ENCODE measurements at regions not wholly inside any gene's neighbourhood (a gene's known extent, or its start where the extent isn't known, plus 50 kb on each side); places are given as distances from the start of the nearest gene placed in this dataset.

- DNase-seq (ENCODE audit: low read depth in 1 of 2, low spot score in 2 of 2) = no peak
- Histone ChIP-seq H3K27ac (no peak overlapping the region), H3K27me3 (replicated peaks) (no peaks in the 10 kb centered on the region), H3K4me3 (no peak overlapping the region), H3K9me3 (replicated peaks) (no peaks in the 10 kb centered on the region; the same call in 1 of the 2 replicates), H3K36me3 (no peaks in the 10 kb centered on the region), H3K4me1 (replicated peaks) (no peaks in the 10 kb centered on the region)
These were observed 49.9 kb downstream of the CHRM3 start for GRCh38 chr1:239436286-239436685.

GRCh38 chr1:239437822-239438221 lies 51.5 kb downstream of the CHRM3 start:
- Histone ChIP-seq H3K36me3 (no peaks in the 10 kb centered on the region), H3K4me3 (no peak overlapping the region), H3K9me3 (replicated peaks) (no peaks in the 10 kb centered on the region; the same call in none of the 2 replicates), H3K27ac (no peak overlapping the region), H3K4me1 (replicated peaks) (no peaks in the 10 kb centered on the region), H3K27me3 (replicated peaks) (no peaks in the 10 kb centered on the region)
- DNase-seq (ENCODE audit: low read depth in 1 of 2, low spot score in 2 of 2) = no peak

- no peak overlapping the region for H3K27ac ChIP-seq
- H3K4me3 ChIP-seq = no peak overlapping the region
- H3K9me3 ChIP-seq (replicated peaks) = no peaks in the 10 kb centered on the region; the same call in none of the 2 replicates
- H3K36me3 ChIP-seq = no peaks in the 10 kb centered on the region
- DNase-seq (ENCODE audit: low read depth in 1 of 2, low spot score in 2 of 2) = no peak
- H3K27me3 ChIP-seq (replicated peaks) = no peaks in the 10 kb centered on the region
- no peaks in the 10 kb centered on the region for H3K4me1 ChIP-seq (replicated peaks)
These were observed 52.5 kb downstream of the CHRM3 start for GRCh38 chr1:239438891-239439290.

- Histone ChIP-seq H3K27ac (no peak overlapping the region), H3K27me3 (replicated peaks) (no peaks in the 10 kb centered on the region), H3K4me1 (replicated peaks) (no peaks in the 10 kb centered on the region), H3K36me3 (no peaks in the 10 kb centered on the region), H3K4me3 (no peak overlapping the region), H3K9me3 (replicated peaks) (no peaks in the 10 kb centered on the region; the same call in none of the 2 replicates)
- DNase-seq (ENCODE audit: low read depth in 1 of 2, low spot score in 2 of 2) = no peak
These were observed 57.0 kb downstream of the CHRM3 start for GRCh38 chr1:239443361-239443760.

GRCh38 chr1:239446611-239447010 lies 60.2 kb downstream of the CHRM3 start:
- no peak for DNase-seq (ENCODE audit: low read depth in 1 of 2, low spot score in 2 of 2)
- Histone ChIP-seq H3K27ac (no peak overlapping the region), H3K27me3 (replicated peaks) (no peaks in the 10 kb centered on the region), H3K9me3 (replicated peaks) (peaks cover 3% of the 10 kb centered on the region), H3K4me1 (replicated peaks) (no peaks in the 10 kb centered on the region), H3K36me3 (no peaks in the 10 kb centered on the region), H3K4me3 (no peak overlapping the region)

GRCh38 chr1:239448911-239449310 lies 62.5 kb downstream of the CHRM3 start:
- no peaks in the 10 kb centered on the region for H3K36me3 ChIP-seq
- no peak overlapping the region for H3K27ac ChIP-seq
- DNase-seq (ENCODE audit: low read depth in 1 of 2, low spot score in 2 of 2) = no peak
- peaks cover 3% of the 10 kb centered on the region for H3K9me3 ChIP-seq (replicated peaks)
- H3K4me3 ChIP-seq = no peak overlapping the region
- H3K4me1 ChIP-seq (replicated peaks) = no peaks in the 10 kb centered on the region
- no peaks in the 10 kb centered on the region for H3K27me3 ChIP-seq (replicated peaks)

- no peaks in the 10 kb centered on the region for H3K27me3 ChIP-seq (replicated peaks)
- H3K4me1 ChIP-seq (replicated peaks) = no peaks in the 10 kb centered on the region
- H3K36me3 ChIP-seq = no peaks in the 10 kb centered on the region
- H3K9me3 ChIP-seq (replicated peaks) = peaks cover 2% of the 10 kb centered on the region; the same call in 1 of the 2 replicates
- H3K27ac ChIP-seq = no peak overlapping the region
- DNase-seq (ENCODE audit: low read depth in 1 of 2, low spot score in 2 of 2) = no peak
- no peak overlapping the region for H3K4me3 ChIP-seq
These were observed 69.4 kb downstream of the CHRM3 start for GRCh38 chr1:239455743-239456142.

- DNase-seq (ENCODE audit: low read depth in 1 of 2, low spot score in 2 of 2) = no peak
- H3K27me3 ChIP-seq (replicated peaks) = no peaks in the 10 kb centered on the region
- no peak overlapping the region for H3K4me3 ChIP-seq
- H3K4me1 ChIP-seq (replicated peaks) = no peaks in the 10 kb centered on the region
- no peak overlapping the region for H3K27ac ChIP-seq
- H3K9me3 ChIP-seq (replicated peaks) = no peaks in the 10 kb centered on the region; the same call in 1 of the 2 replicates
- H3K36me3 ChIP-seq = no peaks in the 10 kb centered on the region
These were observed 70.4 kb downstream of the CHRM3 start for GRCh38 chr1:239456788-239457187.

GRCh38 chr1:239457491-239458143 lies 71.2 kb downstream of the CHRM3 start:
- Histone ChIP-seq H3K4me1 (replicated peaks) (no peaks in the 10 kb centered on the region), H3K4me3 (no peak overlapping the region), H3K9me3 (replicated peaks) (no peaks in the 10 kb centered on the region), H3K27me3 (replicated peaks) (no peaks in the 10 kb centered on the region), H3K36me3 (no peaks in the 10 kb centered on the region), H3K27ac (no peak overlapping the region)
- no peak for DNase-seq (ENCODE audit: low read depth in 1 of 2, low spot score in 2 of 2)

- Histone ChIP-seq H3K27ac (no peak overlapping the region), H3K9me3 (replicated peaks) (no peaks in the 10 kb centered on the region), H3K36me3 (no peaks in the 10 kb centered on the region), H3K4me3 (no peak overlapping the region), H3K27me3 (replicated peaks) (no peaks in the 10 kb centered on the region), H3K4me1 (replicated peaks) (no peaks in the 10 kb centered on the region)
- no peak for DNase-seq (ENCODE audit: low read depth in 1 of 2, low spot score in 2 of 2)
These were observed 71.8 kb downstream of the CHRM3 start for GRCh38 chr1:239458144-239458500.

GRCh38 chr1:239467730-239468129 lies 81.4 kb downstream of the CHRM3 start:
- H3K4me3 ChIP-seq = no peak overlapping the region
- H3K27ac ChIP-seq = no peak overlapping the region
- no peaks in the 10 kb centered on the region for H3K36me3 ChIP-seq
- H3K9me3 ChIP-seq (replicated peaks) = peaks cover 7% of the 10 kb centered on the region; the same call in 1 of the 2 replicates
- H3K4me1 ChIP-seq (replicated peaks) = no peaks in the 10 kb centered on the region
- no peak for DNase-seq (ENCODE audit: low read depth in 1 of 2, low spot score in 2 of 2)
- no peaks in the 10 kb centered on the region for H3K27me3 ChIP-seq (replicated peaks)

- no peaks in the 10 kb centered on the region for H3K36me3 ChIP-seq
- H3K4me1 ChIP-seq (replicated peaks) = no peaks in the 10 kb centered on the region
- H3K27me3 ChIP-seq (replicated peaks) = no peaks in the 10 kb centered on the region
- no peak for DNase-seq (ENCODE audit: low read depth in 1 of 2, low spot score in 2 of 2)
- no peak overlapping the region for H3K27ac ChIP-seq
- peaks cover 19% of the 10 kb centered on the region for H3K9me3 ChIP-seq (replicated peaks)
- no peak overlapping the region for H3K4me3 ChIP-seq
These were observed 91.7 kb downstream of the CHRM3 start for GRCh38 chr1:239478069-239478468.

- peaks cover 13% of the 10 kb centered on the region; the same call in 1 of the 2 replicates for H3K9me3 ChIP-seq (replicated peaks)
- no peaks in the 10 kb centered on the region for H3K36me3 ChIP-seq
- no peak overlapping the region for H3K27ac ChIP-seq
- no peaks in the 10 kb centered on the region for H3K27me3 ChIP-seq (replicated peaks)
- H3K4me3 ChIP-seq = no peak overlapping the region
- H3K4me1 ChIP-seq (replicated peaks) = no peaks in the 10 kb centered on the region
- DNase-seq (ENCODE audit: low read depth in 1 of 2, low spot score in 2 of 2) = no peak
These were observed 97.0 kb downstream of the CHRM3 start for GRCh38 chr1:239483391-239483790.

- DNase-seq (ENCODE audit: low read depth in 1 of 2, low spot score in 2 of 2) = no peak
- no peaks in the 10 kb centered on the region for H3K36me3 ChIP-seq
- no peak overlapping the region for H3K27ac ChIP-seq
- peaks cover 21% of the 10 kb centered on the region for H3K9me3 ChIP-seq (replicated peaks)
- H3K27me3 ChIP-seq (replicated peaks) = no peaks in the 10 kb centered on the region
- no peaks in the 10 kb centered on the region for H3K4me1 ChIP-seq (replicated peaks)
- H3K4me3 ChIP-seq = no peak overlapping the region
These were observed 107.5 kb downstream of the CHRM3 start for GRCh38 chr1:239493811-239494414.

All from SJSA1 (cell line).